Large intestine (tissue), 3 donors: ENCODE measurements at regions not wholly inside any gene's neighbourhood (a gene's known extent, or its start where the extent isn't known, plus 50 kb on each side); places are given as distances from the start of the nearest gene placed in this dataset.
"Not testable (repeated sequence)": the region's sequence is repeated elsewhere in the genome, so short reads cannot be mapped to it uniquely, and the experiment has no call there.

ENCODE experiments used
- DNase-seq, 2 donors: peaks; one replicate each; pipeline versions ENCODE4 v3.0.0 to v3.0.0-alpha.2; 2013
- H3K27ac ChIP-seq: one replicate; pipeline ENCODE4 v1.5.1; 2013; ENCODE audit warnings: low read length
- H3K27me3 ChIP-seq: 2 replicates; pipeline ENCODE4 v1.6.1; 2013; ENCODE audit warnings: low read length; ENCODE audit not compliant: control insufficient read depth, insufficient read depth
- H3K36me3 ChIP-seq: 2 replicates; pipeline ENCODE4 v1.6.1; 2013; ENCODE audit warnings: low read length; ENCODE audit not compliant: control insufficient read depth, insufficient read depth
- H3K4me1 ChIP-seq: one replicate; pipeline ENCODE4 v1.6.1; 2013; ENCODE audit warnings: low read length; ENCODE audit not compliant: control insufficient read depth, insufficient read depth
- H3K4me3 ChIP-seq: one replicate; pipeline ENCODE4 v1.5.1; 2013; ENCODE audit warnings: low read length
- H3K9me3 ChIP-seq: one replicate; pipeline ENCODE4 v1.6.1; 2013; ENCODE audit warnings: mild to moderate bottlenecking, low read depth, low read length, moderate library complexity; ENCODE audit not compliant: control insufficient read depth
- WGBS: methylation state at CpG from one replicate; pipeline ENCODE4 v1.1.5; 2013; ENCODE audit warnings: low lambda C conversion rate; ENCODE audit not compliant: insufficient coverage; 5-methylcytosine and 5-hydroxymethylcytosine counted together

GRCh38 chr1:65069011-65069565 lies 78.9 kb upstream of the AK4 start:
- no peaks in the 10 kb centered on the region for H3K36me3 ChIP-seq
- H3K4me3 ChIP-seq: peak overlapping the region; percentile 78
- H3K27ac ChIP-seq: peak overlapping the region; percentile 98
- 77% methylated on average over 3 of the region's 6 CpGs for WGBS
- no peak for DNase-seq
- H3K9me3 ChIP-seq: no peaks in the 10 kb centered on the region
- H3K27me3 ChIP-seq: no peaks in the 10 kb centered on the region
- H3K4me1 ChIP-seq: peaks cover 20% of the 10 kb centered on the region

GRCh38 chr1:65072845-65073244 lies 75.2 kb upstream of the AK4 start:
- Histone ChIP-seq H3K36me3 (no peaks in the 10 kb centered on the region), H3K4me1 (peaks cover 5% of the 10 kb centered on the region), H3K27me3 (no peaks in the 10 kb centered on the region), H3K27ac (no peak overlapping the region), H3K4me3 (no peak overlapping the region), H3K9me3 (no peaks in the 10 kb centered on the region)
- no peak for DNase-seq
- no CpG with 5 or more reads among the region's 3 CpGs for WGBS

GRCh38 chr1:65075123-65075976 lies 72.7 kb upstream of the AK4 start:
- WGBS: 17% methylated on average over 3 of the region's 6 CpGs
- H3K4me1 ChIP-seq: no peaks in the 10 kb centered on the region
- H3K27ac ChIP-seq: no peak overlapping the region
- no peaks in the 10 kb centered on the region for H3K27me3 ChIP-seq
- H3K4me3 ChIP-seq: no peak overlapping the region
- no peaks in the 10 kb centered on the region for H3K9me3 ChIP-seq
- peak in 1 of 2 donors; percentile 47 for DNase-seq
- no peaks in the 10 kb centered on the region for H3K36me3 ChIP-seq

- Histone ChIP-seq H3K36me3 (no peaks in the 10 kb centered on the region), H3K27ac (no peak overlapping the region), H3K27me3 (no peaks in the 10 kb centered on the region), H3K9me3 (no peaks in the 10 kb centered on the region), H3K4me1 (no peaks in the 10 kb centered on the region), H3K4me3 (no peak overlapping the region)
- WGBS: 38% methylated on average over 2 of the region's 3 CpGs
- DNase-seq: no peak
Observed at GRCh38 chr1:65077369-65077768, 70.6 kb upstream of the AK4 start.

GRCh38 chr1:65079941-65080340 lies 68.1 kb upstream of the AK4 start:
- Histone ChIP-seq H3K4me1 (no peaks in the 10 kb centered on the region), H3K36me3 (no peaks in the 10 kb centered on the region), H3K27ac (no peak overlapping the region), H3K4me3 (no peak overlapping the region), H3K27me3 (no peaks in the 10 kb centered on the region), H3K9me3 (no peaks in the 10 kb centered on the region)
- WGBS: 100% methylated on average over 3 of the region's 5 CpGs
- DNase-seq: no peak

GRCh38 chr1:65082346-65083040 lies 65.5 kb upstream of the AK4 start:
- Histone ChIP-seq H3K4me1 (no peaks in the 10 kb centered on the region), H3K27ac (no peak overlapping the region), H3K4me3 (no peak overlapping the region), H3K9me3 (no peaks in the 10 kb centered on the region), H3K36me3 (no peaks in the 10 kb centered on the region), H3K27me3 (no peaks in the 10 kb centered on the region)
- DNase-seq: no peak
- WGBS: 100% methylated on average over 4 of the region's 6 CpGs

- DNase-seq: no peak
- no peaks in the 10 kb centered on the region for H3K36me3 ChIP-seq
- no peaks in the 10 kb centered on the region for H3K4me1 ChIP-seq
- H3K27me3 ChIP-seq: no peaks in the 10 kb centered on the region
- H3K4me3 ChIP-seq: no peak overlapping the region
- H3K9me3 ChIP-seq: no peaks in the 10 kb centered on the region
- WGBS: no CpG with 5 or more reads among the region's 4 CpGs
- no peak overlapping the region for H3K27ac ChIP-seq
Observed at GRCh38 chr1:65083263-65083896, 64.6 kb upstream of the AK4 start.

GRCh38 chr1:65084066-65084465 lies 63.9 kb upstream of the AK4 start:
- no peaks in the 10 kb centered on the region for H3K36me3 ChIP-seq
- no peaks in the 10 kb centered on the region for H3K9me3 ChIP-seq
- no CpG with 5 or more reads among the region's 2 CpGs for WGBS
- H3K4me1 ChIP-seq: no peaks in the 10 kb centered on the region
- no peaks in the 10 kb centered on the region for H3K27me3 ChIP-seq
- DNase-seq: no peak
- no peak overlapping the region for H3K27ac ChIP-seq
- no peak overlapping the region for H3K4me3 ChIP-seq

- not testable (repeated sequence) for H3K4me3 ChIP-seq, H3K36me3 ChIP-seq, H3K27me3 ChIP-seq, DNase-seq, H3K9me3 ChIP-seq, H3K27ac ChIP-seq
- peaks cover 17% of the 10 kb centered on the region for H3K4me1 ChIP-seq
Observed at GRCh38 chr1:65087519-65087918, 60.5 kb upstream of the AK4 start.

GRCh38 chr1:65090406-65090805 lies 57.6 kb upstream of the AK4 start:
- Histone ChIP-seq H3K27me3 (no peaks in the 10 kb centered on the region), H3K36me3 (no peaks in the 10 kb centered on the region), H3K4me1 (peaks cover 17% of the 10 kb centered on the region), H3K9me3 (no peaks in the 10 kb centered on the region), H3K4me3 (no peak overlapping the region), H3K27ac (peak overlapping the region; percentile 68)
- peak in 1 of 2 donors; percentile 27 for DNase-seq
- 16% methylated on average over 3 of the region's 4 CpGs for WGBS
